Ascending aorta (tissue), 2 donors: ENCODE measurements at regions not wholly inside any gene's neighbourhood (a gene's known extent, or its start where the extent isn't known, plus 50 kb on each side); places are given as distances from the start of the nearest gene placed in this dataset.

ENCODE experiments used
- DNase-seq, 2 donors: peaks; one replicate each; pipeline ENCODE4 v3.0.0-alpha.2; 2019; ENCODE audit warnings: low spot score in 2 of 2
- H3K27ac ChIP-seq, 2 donors: fragments of 200-600 bp; sonication (generic); one replicate each; pipeline ENCODE4 v1.5.1; 2016 to 2017; ENCODE audit warnings: mild to moderate bottlenecking in 1 of 2
- H3K27me3 ChIP-seq: fragments of 200-600 bp; sonication (generic); one replicate; pipeline ENCODE4 v1.5.1; 2017
- H3K36me3 ChIP-seq, 2 donors: fragments of 200-600 bp; sonication (generic); one replicate each; pipeline ENCODE4 v1.5.1; 2016
- H3K4me1 ChIP-seq, 2 donors: fragments of 200-600 bp; sonication (generic); one replicate each; pipeline ENCODE4 v1.5.1; 2016 to 2017; ENCODE audit warnings: mild to moderate bottlenecking in 1 of 2
- H3K4me3 ChIP-seq, 2 donors: fragments of 200-600 bp; sonication (generic); one replicate each; pipeline ENCODE4 v1.5.1; 2016 to 2017; ENCODE audit warnings: mild to moderate bottlenecking in 1 of 2
- H3K9me3 ChIP-seq, 2 donors: fragments of 200-600 bp; sonication (generic); one replicate each; pipeline ENCODE4 v1.5.1; 2016
- intact Hi-C: fragments of 100-400 bp; cut with DNase I; formaldehyde crosslinking; loops from one replicate; pipeline ENCODE4 v1.15.1; 2023
- TF ChIP-seq, protein P1 (sequence below), 3 experiments: fragments of 200-600 bp in 2 of 3; fragments of 450-650 bp in 1 of 3; sonication (generic) in 2 of 3; IDR thresholded peaks; one replicate each; pipeline ENCODE4 v1.5.1; 2016 to 2019; ENCODE audit warnings: antibody characterized with exemption in 3 of 3, mild to moderate bottlenecking in 1 of 3, moderate library complexity in 1 of 3

DNA sequence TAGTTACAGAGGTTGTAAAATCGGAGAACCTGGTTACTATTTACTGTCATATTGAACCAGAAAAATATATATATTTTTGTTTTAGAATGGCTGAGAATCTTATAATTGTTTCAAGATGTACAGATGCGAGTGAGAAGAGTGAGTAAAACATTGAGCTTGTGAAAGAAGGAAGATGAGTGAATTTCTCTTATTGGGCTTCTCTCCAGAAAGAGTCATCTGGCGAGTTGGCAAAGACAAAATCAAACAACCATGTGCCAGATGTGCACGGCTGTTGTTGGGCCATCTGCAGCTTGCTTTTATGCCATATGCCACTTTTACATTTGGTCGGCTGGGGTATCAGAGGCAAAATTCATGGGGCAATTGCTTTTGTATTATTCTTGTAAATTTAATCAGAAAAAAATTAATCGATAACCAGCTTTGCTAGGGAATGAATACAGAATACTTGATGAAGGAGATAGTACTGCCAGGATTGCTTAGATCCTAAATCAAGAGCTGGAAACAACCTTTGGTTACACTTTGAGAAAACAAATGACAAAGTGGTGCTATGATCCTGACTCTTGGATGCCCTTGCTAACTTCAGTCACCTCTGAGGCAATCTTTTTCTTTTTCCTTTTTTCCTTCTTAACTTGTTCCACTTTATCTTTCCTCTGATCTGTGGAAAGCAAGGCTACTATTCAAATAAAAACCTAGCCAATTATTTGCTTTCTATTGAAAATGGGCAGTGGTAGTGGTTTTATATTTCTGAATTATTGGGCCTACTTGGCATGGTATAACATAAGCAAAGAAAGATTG is 97.1 kb upstream of the GRIK2 start:
- no peaks in the 10 kb centered on the region for H3K4me1 ChIP-seq

DNA sequence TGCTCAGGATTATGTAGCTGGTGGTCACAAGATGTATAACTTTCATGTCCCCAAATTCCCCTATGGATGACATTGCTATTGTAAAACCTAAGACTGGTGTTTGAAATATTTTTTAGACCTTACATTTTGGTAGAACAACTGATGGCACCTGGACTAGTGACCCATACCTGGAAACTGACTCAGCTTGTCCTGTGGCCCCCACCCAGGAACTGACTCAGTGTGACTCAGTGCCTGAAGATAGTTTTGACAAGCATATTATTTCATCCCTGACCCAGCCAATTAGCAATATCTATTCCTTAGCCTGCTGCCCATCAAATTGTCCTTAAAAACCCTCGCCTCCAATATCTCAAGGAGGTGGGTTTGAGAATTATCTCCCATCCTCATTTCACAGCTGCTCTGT is 90.9 kb upstream of the GRIK2 start:
- TF ChIP-seq, protein P1, sequence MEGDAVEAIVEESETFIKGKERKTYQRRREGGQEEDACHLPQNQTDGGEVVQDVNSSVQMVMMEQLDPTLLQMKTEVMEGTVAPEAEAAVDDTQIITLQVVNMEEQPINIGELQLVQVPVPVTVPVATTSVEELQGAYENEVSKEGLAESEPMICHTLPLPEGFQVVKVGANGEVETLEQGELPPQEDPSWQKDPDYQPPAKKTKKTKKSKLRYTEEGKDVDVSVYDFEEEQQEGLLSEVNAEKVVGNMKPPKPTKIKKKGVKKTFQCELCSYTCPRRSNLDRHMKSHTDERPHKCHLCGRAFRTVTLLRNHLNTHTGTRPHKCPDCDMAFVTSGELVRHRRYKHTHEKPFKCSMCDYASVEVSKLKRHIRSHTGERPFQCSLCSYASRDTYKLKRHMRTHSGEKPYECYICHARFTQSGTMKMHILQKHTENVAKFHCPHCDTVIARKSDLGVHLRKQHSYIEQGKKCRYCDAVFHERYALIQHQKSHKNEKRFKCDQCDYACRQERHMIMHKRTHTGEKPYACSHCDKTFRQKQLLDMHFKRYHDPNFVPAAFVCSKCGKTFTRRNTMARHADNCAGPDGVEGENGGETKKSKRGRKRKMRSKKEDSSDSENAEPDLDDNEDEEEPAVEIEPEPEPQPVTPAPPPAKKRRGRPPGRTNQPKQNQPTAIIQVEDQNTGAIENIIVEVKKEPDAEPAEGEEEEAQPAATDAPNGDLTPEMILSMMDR (IDR thresholded peaks at IDR 0.05): no peak
- H3K4me1 ChIP-seq: no peaks in the 10 kb centered on the region
- H3K27me3 ChIP-seq: no peaks in the 10 kb centered on the region
- no peaks in the 10 kb centered on the region for H3K36me3 ChIP-seq
- no peak for DNase-seq
- H3K4me3 ChIP-seq: no peak overlapping the region
- intact Hi-C loops: no loop called here
- no peak overlapping the region for H3K27ac ChIP-seq
- no peaks in the 10 kb centered on the region for H3K9me3 ChIP-seq

More for the DNA sequence above, 97.1 kb upstream of the GRIK2 start:
- DNase-seq: no peak
- H3K27me3 ChIP-seq: no peaks in the 10 kb centered on the region
- no peaks in the 10 kb centered on the region for H3K36me3 ChIP-seq
- H3K27ac ChIP-seq: no peak overlapping the region
- TF ChIP-seq, protein P1 (IDR thresholded peaks at IDR 0.05): no peak
- intact Hi-C loops: no loop called here
- no peaks in the 10 kb centered on the region for H3K9me3 ChIP-seq
- no peak overlapping the region for H3K4me3 ChIP-seq

- Histone ChIP-seq H3K9me3 (no peaks in the 10 kb centered on the region), H3K4me3 (no peak overlapping the region), H3K27me3 (no peaks in the 10 kb centered on the region), H3K36me3 (no peaks in the 10 kb centered on the region), H3K27ac (no peak overlapping the region), H3K4me1 (no peaks in the 10 kb centered on the region)
- TF ChIP-seq, protein P1 (IDR thresholded peaks at IDR 0.05): no peak
- intact Hi-C loops: no loop called here
- DNase-seq: no peak
Measured at GRCh38 chr6:101303495-101303894, 90.0 kb upstream of the GRIK2 start.

DNA sequence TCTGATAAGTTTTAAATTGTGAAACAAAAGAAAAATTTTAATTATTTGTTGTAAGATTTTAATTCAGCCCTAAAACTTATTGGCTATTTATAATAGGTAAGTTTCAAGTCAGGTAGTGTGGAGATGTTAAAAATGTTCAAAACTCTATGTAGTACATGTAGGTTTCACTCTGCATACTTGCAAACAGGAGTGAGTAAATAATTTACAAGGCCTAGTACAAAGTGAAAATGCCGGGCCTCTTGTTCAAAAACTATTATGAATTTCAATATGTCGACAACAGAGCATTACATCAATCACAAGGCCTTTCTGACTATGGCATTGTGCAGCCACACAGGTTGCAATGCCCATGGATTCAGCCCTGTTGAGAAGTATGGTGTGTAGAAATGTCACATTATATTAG is 80.9 kb upstream of the GRIK2 start:
- no peak for DNase-seq
- Histone ChIP-seq H3K4me1 (no peaks in the 10 kb centered on the region), H3K27me3 (no peaks in the 10 kb centered on the region), H3K27ac (no peak overlapping the region), H3K36me3 (no peaks in the 10 kb centered on the region), H3K9me3 (peaks cover 0 to 2% of the 10 kb centered on the region in 2 donors), H3K4me3 (no peak overlapping the region)
- intact Hi-C loops: no loop called here
- TF ChIP-seq, protein P1 (IDR thresholded peaks at IDR 0.05): no peak

- Histone ChIP-seq H3K27ac (no peak overlapping the region), H3K36me3 (no peaks in the 10 kb centered on the region), H3K4me1 (no peaks in the 10 kb centered on the region), H3K4me3 (no peak overlapping the region), H3K27me3 (no peaks in the 10 kb centered on the region), H3K9me3 (no peaks in the 10 kb centered on the region)
- TF ChIP-seq, protein P1 (IDR thresholded peaks at IDR 0.05): no peak
- DNase-seq: no peak
- intact Hi-C loops: no loop called here
Measured at GRCh38 chr6:101322921-101323320, 70.6 kb upstream of the GRIK2 start.
